T-helper 2 cell treated with Interferon-gamma antibody and Interleukin-4, amounts not matched to agents 100 ng/mL and 5 ng/mL, for 36 hours (primary cell): ENCODE measurements at regions not wholly inside any gene's neighbourhood (a gene's known extent, or its start where the extent isn't known, plus 50 kb on each side); places are given as distances from the start of the nearest gene placed in this dataset.
"Not testable (repeated sequence)": the region's sequence is repeated elsewhere in the genome, so short reads cannot be mapped to it uniquely, and the experiment has no call there.

Source experiments
- intact Hi-C: fragments of 100-400 bp; cut with micrococcal nuclease; formaldehyde crosslinking; loops from one replicate; pipeline ENCODE4 v1.15.1; 2023

DNA sequence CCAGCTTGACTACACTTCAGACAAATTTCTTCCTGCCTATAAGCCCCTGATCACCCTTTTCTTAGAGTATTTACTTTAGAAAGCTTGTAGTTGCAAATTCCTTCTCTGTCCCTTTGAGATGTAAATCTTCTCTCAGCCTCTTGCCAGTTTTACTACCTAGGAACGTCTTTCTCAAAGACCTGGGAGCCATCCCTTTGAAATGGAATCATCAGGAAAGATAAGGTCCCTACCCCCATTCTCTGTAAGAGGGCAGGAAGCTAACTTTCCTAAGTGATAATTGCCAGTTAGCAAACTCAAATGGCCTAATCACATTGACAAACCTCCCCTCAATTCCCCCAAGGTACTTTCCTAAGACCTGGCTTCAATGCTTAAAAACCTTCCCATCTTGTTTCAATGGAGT lies 304.5 kb downstream of the MDFIC start:
- intact Hi-C loops: no loop called here

DNA sequence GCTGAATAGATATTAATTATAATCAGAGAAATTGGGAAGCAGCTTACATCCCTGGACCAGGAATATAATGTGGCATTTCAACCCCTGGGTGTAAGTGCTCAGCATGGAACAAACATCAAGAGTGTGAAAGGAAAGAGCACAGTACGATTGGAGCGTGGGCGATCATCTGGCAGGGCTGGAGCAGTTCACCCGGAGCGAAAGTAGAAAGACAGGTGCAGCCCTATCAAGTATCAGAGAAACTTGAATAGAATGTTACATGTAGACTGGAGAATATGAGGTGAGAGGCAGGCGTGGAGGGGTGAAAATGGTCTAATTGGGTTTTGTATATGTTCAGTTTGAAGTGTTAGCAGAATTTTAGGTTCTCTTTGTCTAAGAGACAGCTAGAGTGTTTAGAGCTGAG lies 303.0 kb downstream of the MDFIC start:
- intact Hi-C loops: no loop called here

DNA sequence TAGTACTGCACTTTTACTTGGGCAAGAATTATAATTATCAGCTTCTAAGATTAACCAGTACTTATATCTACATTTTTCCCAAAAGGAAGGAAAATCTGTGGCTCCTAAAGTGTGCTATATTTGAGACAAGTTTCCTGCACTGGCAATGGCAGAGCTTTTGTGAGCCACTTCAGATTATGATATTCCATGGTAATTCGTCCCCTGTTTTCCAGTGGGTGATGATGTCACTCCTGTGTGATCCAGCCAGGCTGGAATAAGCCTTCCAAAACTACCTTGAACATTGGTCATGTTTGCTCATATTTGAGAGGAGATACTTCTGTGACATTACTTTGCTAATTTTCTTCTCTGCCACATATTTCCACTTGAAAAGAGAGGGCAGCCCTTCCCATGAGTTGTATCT lies 302.1 kb downstream of the MDFIC start:
- intact Hi-C loops: no loop called here

DNA sequence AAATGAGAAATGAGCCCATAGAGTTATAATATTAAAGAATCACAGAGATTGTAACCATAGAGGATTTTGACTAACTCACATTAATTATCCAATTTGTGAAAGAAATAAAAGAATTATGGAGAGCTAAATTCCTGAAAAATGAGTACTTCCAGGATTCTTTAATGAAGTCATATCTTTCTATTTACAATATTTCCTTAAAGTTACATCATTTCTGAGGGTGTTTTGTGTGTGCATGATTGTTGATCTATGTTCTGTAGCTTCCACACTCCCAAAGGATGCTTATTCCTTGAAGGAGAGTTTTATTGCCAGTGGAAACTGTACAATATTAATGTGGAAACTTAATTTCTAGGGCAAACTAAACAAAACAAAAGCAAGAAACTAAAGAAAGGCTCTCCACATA lies 299.6 kb downstream of the MDFIC start:
- intact Hi-C loops: no loop called here

DNA sequence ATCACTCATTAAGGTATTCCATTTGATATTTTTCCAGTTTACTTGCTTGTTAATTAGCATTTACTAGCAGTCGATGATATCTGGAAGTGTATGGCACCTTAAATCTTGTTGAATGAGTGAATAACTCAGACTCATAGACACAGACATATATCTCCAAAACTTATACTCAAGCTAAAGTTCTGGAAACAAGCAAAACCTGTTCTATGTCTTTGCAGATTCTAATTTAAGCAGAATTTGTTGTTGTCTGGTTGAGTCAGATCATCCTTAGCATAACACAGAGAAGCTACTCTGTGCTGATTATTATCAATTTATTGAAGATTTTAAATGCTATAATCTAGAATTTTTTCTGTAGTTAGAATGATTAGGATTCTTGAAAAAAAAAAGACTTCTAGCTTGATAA lies 296.2 kb downstream of the MDFIC start:
- intact Hi-C loops: loop anchor here (5.0 kb wide), 1 partner anchor 206 kb away; no protein-coding TSS in a partner anchor

DNA sequence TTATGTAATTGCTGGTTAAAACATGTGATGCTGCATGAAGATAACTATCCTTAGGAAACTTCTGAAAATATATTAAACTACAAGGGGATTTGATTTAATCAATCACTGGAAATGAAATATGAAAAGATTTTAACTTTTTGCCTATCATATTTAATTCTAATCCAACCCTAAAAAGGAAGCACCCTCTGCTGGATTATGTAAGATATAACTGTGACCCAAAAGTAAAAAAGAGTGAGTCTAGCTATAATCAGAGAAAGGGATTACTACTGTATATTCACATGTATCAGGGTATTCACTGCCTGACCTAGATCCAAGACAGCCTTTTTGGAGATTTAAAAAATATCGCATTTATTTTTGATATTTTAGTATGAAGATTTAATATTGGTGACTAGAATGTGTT lies 295.5 kb downstream of the MDFIC start:
- intact Hi-C loops: loop anchor here (1.0 to 5.0 kb wide), 3 partner anchors 205 to 1191 kb away; no protein-coding TSS in a partner anchor

DNA sequence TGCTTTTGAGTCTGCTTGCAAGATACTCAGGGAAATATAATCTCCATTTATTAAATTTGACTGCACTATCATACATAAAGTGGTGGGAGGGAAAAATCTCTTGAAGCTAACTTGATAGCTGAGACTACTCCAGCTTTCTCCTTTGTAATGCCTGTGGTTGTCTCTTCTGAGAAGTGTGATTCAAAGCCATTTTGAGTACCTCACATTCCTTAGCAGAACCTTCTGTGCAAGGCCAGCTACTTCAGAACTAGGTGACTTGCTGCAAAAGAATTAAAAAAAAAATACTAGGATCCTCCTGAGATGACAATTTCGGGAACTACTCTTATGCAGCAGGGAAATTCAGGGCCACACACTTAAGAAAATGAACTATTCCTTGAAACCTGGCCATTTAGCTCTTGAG lies 294.8 kb downstream of the MDFIC start:
- intact Hi-C loops: loop anchor here (1.0 to 5.0 kb wide), 3 partner anchors 204 to 1190 kb away; no protein-coding TSS in a partner anchor

DNA sequence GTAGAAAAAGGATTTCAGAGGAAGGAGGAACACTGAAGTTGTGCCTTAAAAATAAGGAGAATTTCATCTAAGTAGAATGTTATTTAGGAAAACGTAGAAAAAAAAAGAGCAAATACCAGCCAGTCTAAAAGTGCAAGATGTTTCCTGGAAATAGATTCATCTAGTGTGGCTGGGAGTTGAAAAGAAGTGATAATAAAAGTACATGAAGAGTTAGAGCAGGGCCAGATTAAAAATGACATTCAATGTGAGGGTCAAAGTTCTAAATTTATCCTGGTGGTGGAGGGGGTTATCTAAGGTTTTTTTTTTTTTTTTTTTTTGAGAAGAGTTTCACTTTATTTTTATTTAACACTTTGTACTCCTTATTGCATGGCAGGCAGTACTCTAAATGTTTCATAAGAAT lies 289.3 kb downstream of the MDFIC start:
- intact Hi-C loops: no loop called here

DNA sequence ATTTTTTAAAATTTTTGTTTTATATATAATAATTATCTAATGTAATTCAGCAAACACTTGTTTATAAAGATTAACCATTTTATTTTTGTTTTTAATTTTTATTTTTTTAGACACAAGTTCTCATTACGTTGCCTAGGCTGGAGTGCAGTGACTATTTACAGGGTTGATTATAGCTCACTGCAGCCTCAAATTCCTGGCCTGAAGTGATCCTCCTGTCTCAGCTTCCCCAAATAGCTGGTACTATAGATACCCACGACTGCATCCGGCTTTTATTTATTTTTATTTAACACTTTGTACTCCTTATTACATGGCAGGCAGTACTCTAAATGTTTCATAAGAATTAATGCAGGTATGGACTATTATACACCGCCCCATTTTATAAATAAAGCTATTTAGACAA lies 288.7 kb downstream of the MDFIC start:
- intact Hi-C loops: no loop called here

DNA sequence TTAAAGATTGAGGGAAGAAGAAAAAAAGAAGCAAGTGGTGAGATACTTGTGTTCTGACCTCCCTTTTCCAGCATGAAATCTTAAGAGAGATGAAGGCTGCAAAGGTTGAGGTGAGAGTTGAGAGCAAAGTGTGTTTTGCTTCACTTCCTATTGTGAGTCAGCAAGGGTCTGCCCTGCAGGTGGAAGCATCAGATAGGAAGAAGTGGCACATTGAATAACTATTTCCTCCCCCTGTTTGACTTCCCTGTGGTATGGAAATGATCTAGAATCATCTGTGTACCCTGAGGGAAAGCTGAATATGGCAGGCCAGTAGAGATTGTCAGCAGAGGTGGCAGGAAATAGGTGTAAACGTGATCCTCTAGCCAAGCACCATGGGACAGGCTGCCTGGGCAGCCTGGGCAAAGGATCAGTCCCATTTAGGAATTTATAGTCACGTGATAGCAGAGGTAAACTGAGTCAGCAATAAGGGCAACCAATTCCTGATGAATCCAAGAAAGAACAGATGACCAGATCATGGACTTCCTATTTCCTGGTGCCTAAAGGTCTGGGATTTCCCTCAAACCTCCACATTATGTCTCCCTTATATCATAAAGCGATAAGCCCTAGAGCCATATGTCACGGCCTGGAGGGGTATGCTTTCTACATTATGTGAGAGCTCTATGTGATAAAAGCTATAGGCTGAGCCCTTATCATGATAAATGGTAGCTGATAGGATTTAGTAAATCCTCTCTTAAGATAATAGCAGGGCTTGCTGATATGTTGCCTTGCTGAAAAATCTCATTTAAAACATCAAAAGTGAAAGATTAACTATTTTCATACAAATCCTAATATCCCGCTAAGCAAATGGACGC lies 287.0 kb downstream of the MDFIC start:
- intact Hi-C loops: no loop called here

DNA sequence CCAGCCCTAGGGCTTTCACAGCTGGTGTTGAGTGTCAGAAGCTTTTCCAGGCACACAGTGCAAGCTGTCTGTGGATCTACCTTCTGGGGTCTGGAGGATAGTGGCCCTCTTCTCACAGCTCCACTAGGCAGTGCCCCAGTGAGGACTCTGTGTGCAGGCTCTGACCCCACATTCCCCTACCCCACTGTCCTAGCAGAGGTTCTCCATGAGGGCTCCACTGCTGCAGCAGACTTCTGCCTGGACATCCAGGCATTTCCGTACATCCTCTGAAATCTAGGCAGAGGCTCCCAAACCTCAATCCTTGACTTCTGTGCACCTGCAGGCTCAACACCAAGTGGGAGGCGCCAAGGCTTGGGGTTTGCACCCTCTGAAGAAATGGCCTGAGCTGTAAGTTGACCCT lies 284.5 kb downstream of the MDFIC start:
- intact Hi-C loops: not testable (repeated sequence)

DNA sequence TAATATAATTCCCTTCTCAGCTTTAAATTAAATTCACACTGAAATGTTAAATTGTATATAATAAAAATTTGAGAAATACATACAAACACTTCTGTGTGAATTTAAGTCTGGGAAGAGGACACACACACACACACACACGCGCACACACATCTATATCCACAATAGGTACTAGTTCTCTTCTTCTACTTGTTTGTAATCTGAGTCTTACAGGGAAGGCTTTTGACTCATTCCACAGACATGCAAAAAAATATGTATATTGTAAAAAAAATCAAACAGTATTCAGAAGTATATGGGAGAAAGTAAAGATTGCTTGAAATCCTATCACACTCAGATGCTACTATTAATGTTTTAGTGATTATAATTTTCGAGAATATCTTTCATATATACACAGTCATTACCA lies 276.2 kb downstream of the MDFIC start:
- intact Hi-C loops: no loop called here

DNA sequence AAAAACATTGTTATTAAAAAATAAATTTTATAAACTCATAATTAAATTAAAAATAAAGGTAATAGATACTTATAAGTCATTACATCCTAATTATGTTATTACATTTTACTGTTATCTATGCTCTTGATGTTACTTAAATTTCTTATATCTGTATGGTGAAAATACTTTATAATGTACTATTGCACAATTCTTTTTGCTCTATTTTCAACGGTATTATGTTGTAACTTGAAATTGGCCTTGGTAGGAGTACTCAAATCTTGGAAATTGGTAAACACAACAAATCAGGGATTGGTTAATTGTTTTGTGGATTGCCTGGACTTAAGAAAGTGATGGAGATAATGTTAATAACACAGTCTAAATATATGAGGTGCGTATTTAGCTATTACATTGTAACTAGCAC lies 273.3 kb downstream of the MDFIC start:
- intact Hi-C loops: no loop called here

DNA sequence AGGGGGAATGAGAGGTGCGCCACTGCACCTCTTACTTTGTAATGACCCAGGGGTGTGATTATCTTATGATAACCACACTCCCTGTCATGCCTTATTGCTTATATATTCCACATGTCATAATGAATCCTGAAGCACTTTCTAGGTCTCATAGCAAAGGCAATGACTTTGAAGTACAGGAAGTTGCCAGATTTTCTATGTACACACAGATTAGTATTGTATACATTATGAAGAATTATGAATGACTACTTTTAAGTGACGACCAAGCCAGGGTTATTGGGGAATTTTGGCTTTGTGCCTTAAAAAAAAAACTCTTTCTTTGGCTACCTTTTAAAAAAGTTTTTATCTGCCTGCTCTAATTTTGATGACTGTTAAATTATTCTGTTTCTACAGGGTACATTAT lies 269.6 kb downstream of the MDFIC start:
- intact Hi-C loops: no loop called here

DNA sequence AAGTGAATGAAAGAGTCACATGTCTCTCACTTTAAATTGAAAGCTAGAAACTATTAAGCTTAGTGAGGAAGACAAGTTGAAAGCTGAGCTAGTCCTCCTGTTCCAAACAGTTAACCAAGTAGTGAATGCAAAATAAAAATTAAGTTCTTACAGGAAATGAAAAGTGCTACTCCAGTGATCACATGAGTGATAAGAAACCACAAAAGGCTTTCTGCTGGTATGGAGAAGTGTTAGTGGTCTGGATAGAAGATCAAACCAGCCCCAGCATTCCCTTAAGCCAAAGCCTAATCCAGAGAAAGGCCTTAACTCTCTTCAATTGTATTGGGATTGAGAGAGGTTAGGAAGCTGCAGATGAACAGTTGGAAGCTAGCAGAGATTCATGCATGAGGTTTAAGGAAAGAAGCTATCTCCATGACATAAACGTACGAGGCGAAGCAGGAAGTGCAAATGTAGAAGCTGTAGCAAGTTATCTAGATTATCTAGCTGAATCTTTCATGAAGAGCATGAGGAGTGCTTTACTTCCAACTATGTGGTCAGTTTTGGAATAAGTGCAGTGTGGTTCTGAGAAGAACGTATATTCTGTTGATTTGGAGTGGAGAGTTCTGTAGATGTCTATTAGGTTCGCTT lies 261.6 kb downstream of the MDFIC start:
- intact Hi-C loops: no loop called here

DNA sequence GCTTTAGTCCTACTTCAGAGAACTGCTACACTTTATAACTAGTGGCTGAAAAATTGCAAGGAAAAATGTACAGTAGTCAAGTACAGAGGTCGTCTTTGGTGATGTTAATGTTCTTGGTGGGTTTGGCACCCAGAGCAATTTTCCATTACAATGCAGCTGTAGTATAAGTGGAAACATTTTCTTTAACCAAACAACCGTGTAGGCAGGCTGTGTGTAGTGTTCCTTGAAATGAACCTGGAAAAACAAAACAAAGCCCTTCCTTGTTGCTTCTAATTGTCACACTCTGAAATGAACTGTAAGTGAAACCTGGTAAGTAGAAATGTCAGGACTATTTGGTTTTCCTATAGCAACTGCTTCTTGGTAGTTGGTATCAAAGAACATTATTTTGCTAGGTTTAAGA lies 256.9 kb downstream of the MDFIC start:
- intact Hi-C loops: no loop called here

DNA sequence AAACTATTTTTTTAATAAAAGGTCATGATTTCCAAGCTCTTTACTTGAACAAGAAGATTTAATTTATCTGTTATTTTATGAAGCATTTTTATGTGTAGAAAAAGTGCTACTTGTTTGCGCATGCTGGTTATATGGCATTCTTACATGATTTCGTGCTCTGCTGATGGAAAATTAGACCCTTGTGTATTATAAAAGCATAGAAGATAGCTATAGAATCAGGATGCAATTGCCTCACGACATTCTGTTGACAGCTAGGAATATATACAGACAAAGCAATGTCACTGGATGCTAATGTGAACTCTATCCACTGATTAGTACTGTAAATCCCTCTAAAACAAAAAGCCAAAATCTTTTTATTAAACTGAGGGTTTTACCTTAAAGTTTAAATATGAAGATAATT lies 255.9 kb downstream of the MDFIC start:
- intact Hi-C loops: no loop called here

DNA sequence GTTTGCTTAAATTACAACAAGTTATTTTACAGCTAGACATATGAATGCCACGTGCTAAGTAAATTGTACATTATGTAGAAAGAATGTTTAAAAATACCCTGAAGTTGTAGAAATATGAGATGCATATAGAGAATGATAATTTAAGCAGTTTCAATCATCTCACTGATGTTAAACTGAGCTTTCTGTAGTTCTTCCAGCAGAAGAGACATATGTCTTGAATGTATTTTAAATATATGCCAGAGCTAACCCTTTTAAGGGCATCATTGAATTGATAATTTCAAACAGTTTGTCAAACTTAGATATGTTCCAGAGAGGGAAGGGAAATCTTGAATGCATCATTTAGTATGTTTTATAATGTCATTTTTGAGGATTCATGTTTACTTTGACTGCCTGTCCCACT lies 255.2 kb downstream of the MDFIC start:
- intact Hi-C loops: no loop called here

DNA sequence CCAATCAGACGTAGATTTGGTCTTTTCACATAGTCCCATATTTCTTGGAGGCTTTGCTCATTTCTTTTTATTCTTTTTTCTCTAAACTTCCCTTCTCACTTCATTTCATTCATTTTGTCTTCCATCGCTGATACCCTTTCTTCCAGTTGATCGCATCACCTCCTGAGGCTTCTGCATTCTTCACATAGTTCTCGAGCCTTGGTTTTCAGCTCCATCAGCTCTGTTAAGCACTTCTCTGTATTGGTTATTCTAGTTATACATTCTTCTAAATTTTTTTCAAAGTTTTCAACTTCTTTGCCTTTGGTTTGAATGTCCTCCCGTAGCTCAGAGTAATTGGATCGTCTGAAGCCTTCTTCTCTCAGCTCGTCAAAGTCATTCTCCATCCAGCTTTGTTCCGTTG lies 250.5 kb downstream of the MDFIC start:
- intact Hi-C loops: not testable (repeated sequence)

DNA sequence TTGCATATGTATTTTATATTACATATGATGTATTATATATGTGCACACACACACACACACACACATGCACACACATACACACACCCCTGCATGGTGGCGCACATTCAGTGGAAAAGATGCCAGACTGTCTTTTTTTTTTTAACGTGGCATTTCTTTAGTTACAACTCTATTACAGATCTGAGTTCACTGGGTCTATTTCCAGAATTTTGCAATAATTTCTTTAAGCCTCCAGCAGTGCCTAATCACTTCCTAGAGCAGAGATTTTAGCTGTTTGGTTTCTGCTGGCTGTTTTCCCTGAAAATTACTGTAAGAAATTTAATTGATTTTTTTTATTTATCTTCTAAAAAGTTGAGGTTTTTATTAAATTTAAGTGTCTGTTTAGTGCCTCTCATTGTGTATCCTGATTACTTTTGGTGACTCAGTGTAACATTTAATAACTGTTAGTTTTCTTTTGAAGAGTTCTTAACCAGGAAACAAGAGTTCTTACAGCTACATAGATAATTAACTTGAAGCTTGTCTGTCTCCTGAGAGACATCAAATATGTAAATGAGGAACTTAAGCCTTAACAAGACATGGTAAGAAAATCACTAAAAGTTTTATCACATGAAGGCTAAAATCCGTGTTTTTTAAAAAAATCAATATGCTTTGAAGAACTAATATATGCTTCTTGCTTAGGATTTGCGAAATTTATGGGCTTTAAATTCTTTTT lies 232.0 kb downstream of the MDFIC start:
- intact Hi-C loops: no loop called here

DNA sequence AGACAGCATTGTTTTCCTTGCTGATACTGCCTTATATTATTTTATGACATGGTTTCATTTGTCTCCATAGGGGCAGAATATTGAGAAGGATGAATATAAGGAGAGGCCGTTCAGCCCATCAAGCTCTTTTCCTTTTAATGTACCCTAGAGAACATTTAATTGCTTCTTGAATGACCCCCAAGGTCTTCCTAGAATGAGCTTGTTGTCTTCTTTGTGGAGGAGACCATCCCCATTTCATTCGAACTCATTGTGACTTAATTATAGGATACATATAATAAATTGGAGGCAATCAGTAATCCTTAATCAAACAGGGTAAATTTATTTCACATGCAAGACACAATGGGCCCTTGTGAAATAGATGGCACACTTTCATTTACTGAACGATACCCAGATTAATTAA lies 231.3 kb downstream of the MDFIC start:
- intact Hi-C loops: no loop called here

DNA sequence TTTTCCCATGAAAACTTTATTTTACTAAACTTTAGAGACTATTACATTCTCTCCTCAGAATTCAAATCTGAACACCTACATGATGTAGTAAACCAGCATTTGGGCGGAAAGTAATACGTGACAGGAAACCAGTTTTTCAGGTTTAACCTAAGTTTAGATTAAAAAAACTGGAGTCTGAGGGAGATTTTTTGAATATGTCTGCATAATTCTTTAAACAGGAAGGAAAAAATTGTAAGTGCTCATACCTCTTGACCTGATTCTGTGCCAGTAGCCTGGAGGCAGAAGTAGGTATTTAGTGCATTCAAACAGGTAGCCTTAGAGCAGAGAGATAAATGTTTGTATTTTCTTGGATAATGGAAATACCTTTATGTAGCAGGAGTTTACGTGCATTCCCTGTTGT lies 224.3 kb downstream of the MDFIC start:
- intact Hi-C loops: no loop called here
